HG03469 (cell line): ENCODE measurements at regions not wholly inside any gene's neighbourhood (a gene's known extent, or its start where the extent isn't known, plus 50 kb on each side); places are given as distances from the start of the nearest gene placed in this dataset.

Source experiments
- ATAC-seq: cut with Tn5 transposase; IDR thresholded peaks from one replicate; pipeline ENCODE4 v1.9.1; 2021; ENCODE audit warnings: mild to moderate bottlenecking, moderate library complexity, moderate number of reproducible peaks; ENCODE audit not compliant: unreplicated experiment

GRCh38 chrX:39891781-39892180 lies 206.0 kb downstream of the BCOR start:
- no peak for ATAC-seq

DNA sequence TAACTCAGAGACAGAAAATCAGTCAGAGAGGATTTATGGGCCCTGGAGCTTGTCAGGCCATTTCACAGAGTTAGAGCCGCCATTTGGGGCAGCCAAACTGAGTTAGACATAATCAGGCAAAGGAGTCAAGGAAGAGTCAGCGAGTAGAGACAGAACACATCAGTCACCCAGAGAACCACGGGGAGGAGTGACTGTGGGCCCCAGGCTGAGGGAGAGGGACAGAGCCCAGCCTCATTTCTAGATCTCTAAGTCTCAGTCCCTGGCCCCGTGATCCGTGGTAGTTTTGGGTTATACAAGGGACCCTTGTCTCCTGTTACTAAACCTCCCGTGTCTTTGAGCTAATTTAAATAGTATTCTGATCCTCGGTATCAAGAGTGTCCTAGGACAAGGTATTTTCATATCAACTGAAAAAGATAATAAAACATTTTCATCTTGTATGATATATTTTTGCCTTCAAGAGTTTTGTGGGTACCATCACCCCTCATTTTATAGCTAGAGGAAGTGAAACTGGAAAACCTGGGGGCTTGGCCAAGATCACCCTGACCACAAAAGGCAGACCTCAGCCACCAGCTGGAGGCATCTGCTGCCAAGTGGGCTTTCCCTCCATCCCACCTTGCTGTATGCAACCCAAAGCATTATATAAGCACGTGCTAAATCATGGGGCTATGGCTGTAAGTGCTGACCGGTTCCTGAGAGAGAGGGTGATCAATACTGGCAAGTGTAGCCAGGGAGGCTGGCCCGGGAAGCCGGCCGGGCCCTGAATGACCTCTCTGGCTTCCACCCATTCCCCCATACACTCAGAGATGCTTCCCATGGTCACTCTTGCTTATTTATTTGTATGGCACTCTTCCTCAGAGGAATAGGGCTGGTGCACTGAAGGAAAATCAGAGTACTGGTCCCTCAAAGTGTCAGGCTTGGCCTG lies 204.1 kb downstream of the BCOR start:
- ATAC-seq: no peak

- no peak for ATAC-seq
Measured at GRCh38 chrX:39894683-39895082, 203.1 kb downstream of the BCOR start.

GRCh38 chrX:39895218-39896110 lies 202.3 kb downstream of the BCOR start:
- ATAC-seq: no peak

GRCh38 chrX:39896951-39897740 lies 200.6 kb downstream of the BCOR start:
- no peak for ATAC-seq

GRCh38 chrX:39897741-39898097 lies 200.0 kb downstream of the BCOR start:
- no peak for ATAC-seq

GRCh38 chrX:39898147-39898546 lies 199.6 kb downstream of the BCOR start:
- no peak for ATAC-seq

DNA sequence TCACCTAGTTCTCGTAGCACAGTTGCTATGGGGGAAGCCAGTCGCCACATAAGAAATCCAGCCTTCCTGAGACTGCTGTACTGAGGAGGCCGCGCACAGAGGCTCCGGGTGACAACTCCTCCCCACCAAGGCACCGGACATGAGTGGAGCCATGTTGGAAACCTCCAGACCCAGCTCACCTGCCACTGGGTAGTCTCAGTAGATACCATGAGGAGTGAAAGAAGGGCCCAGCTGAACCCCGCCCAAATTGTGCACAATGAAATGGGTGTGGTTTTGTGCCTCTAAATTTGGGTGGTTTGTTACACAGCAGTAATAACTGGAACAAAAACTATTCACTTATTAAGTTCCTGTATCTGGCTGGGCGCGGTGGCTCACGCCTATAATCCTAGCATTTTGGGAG lies 198.7 kb downstream of the BCOR start:
- ATAC-seq: no peak

- no peak for ATAC-seq
Measured at GRCh38 chrX:39899856-39900776, 197.6 kb downstream of the BCOR start.

DNA sequence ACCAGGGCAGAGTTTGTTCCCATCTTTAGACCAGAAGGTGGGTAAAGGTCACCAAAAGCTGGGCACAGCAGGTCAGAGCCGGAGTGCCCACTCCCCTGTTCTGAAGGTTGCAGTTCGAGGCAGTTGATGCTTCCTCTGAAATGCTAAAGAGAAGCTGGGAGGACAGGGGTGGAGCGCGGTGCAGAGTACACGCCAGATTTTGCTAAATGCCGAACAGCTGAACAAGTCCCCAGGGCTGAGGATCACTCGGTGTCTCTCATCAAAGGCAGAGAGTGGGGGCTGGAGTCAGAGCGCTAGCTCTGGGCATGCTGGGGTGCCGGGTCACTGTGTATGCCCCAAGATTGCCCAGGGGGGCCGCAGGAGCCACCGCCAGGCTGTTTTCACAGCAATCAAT lies 197.0 kb downstream of the BCOR start:
- no peak for ATAC-seq

DNA sequence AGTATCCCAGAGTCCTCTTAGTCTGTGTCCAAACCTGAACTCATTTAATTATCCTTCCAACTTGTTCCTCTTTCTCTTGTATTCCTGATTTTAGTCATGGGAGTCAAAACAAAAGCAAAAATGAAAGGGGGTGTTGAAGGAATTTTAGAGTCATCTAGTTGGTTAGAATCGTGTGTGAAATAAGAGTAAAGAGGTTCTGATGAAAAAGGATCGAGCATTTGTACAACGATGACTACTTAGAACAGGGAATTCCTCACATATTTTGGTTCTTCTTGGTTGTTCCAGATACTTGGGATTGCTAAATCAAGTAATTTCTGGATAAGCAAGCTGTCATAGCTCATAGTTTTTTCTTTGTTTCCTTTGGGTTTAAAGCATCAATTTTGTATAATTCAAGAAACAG lies 194.4 kb downstream of the BCOR start:
- ATAC-seq: no peak

DNA sequence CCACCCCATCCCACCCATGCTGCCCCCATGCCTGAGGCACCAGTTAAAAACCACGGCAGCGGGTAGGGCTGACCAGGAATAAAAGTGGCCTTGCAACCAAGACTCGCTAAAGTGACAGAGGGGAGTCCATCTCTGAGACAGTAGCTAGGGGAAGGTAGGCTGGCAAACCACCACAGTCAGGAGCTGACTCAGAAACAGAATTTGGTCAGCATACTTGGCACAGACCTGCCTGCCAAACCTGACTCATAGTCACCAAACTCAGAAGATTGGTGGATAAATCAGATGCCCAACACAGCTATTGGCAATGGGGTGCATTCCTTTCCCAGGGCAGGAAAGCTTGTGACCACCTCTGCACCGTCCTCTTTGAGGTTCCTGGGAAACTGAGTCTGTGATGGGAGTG lies 193.8 kb downstream of the BCOR start:
- ATAC-seq: no peak

GRCh38 chrX:39904816-39905537 lies 192.8 kb downstream of the BCOR start:
- no peak for ATAC-seq

DNA sequence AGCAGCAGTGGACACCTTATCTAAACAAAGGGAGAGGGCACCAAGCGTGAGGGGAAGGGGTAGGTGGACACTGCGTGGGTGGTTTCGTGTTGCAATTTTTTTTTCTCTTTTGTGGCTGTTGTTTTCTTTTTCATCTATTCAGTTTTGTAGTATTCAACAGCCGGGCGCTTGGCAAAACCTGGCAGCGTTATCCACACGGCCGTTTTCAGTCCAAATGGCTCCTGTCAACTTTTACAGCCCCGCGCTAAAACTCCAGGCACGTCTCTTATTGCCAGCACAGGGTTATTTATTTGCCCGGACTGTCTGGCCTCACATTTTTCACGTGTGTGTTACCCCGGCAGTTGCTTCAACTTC lies 192.2 kb downstream of the BCOR start:
- no peak for ATAC-seq

- no peak for ATAC-seq
Measured at GRCh38 chrX:39905946-39906345, 191.8 kb downstream of the BCOR start.

GRCh38 chrX:39907964-39908661 lies 189.6 kb downstream of the BCOR start:
- no peak for ATAC-seq

- no peak for ATAC-seq
Measured at GRCh38 chrX:39909996-39910395, 187.8 kb downstream of the BCOR start.

GRCh38 chrX:39910651-39911050 lies 187.1 kb downstream of the BCOR start:
- ATAC-seq: no peak
